Stimulated activated naive CD8-positive, alpha-beta T cell treated with anti-CD3 and anti-CD28 coated beads, Interleukin-15, Interleukin-2, amounts not matched to agents 100 U/mL and 50 U/mL, for 24 hours (primary cell): ENCODE measurements at regions not wholly inside any gene's neighbourhood (a gene's known extent, or its start where the extent isn't known, plus 50 kb on each side); places are given as distances from the start of the nearest gene placed in this dataset.
"Not testable (repeated sequence)": the region's sequence is repeated elsewhere in the genome, so short reads cannot be mapped to it uniquely, and the experiment has no call there.

Experiments
- ATAC-seq: fragments of 150-1000 bp; cut with Tn5 transposase; one replicate; pipeline ENCODE4 v1.10.0; 2021
- DNase-seq: peaks from one replicate; pipeline ENCODE4 v3.0.0; 2021

GRCh38 chr18:6571239-6571602 is 156.5 kb upstream of the L3MBTL4 start:
- ATAC-seq = no peak
- no peak for DNase-seq

GRCh38 chr18:6572192-6572591 is 157.3 kb upstream of the ARHGAP28 start:
- not testable (repeated sequence) for ATAC-seq, DNase-seq

- DNase-seq = no peak
- ATAC-seq = no peak
Measured at GRCh38 chr18:6574631-6575030, 154.9 kb upstream of the ARHGAP28 start.

- ATAC-seq = no peak
- DNase-seq = no peak
Measured at GRCh38 chr18:6575908-6576307, 153.6 kb upstream of the ARHGAP28 start.

- no peak for ATAC-seq
Measured at GRCh38 chr18:6576718-6577375, 152.7 kb upstream of the ARHGAP28 start.

GRCh38 chr18:6578686-6579085 is 150.8 kb upstream of the ARHGAP28 start:
- no peak for ATAC-seq
- DNase-seq = no peak

More at GRCh38 chr18:6576718-6577375, 152.7 kb upstream of the ARHGAP28 start:
- DNase-seq = no peak

- DNase-seq = no peak
- ATAC-seq = no peak
Measured at GRCh38 chr18:6579486-6579885, 150.0 kb upstream of the ARHGAP28 start.

- ATAC-seq (no peak), DNase-seq (no peak)
Measured at GRCh38 chr18:6580401-6580800, 149.1 kb upstream of the ARHGAP28 start.

GRCh38 chr18:6589923-6590322 is 139.6 kb upstream of the ARHGAP28 start:
- DNase-seq (no peak), ATAC-seq (no peak)

- ATAC-seq (no peak), DNase-seq (no peak)
Measured at GRCh38 chr18:6590326-6590725, 139.2 kb upstream of the ARHGAP28 start.

GRCh38 chr18:6591491-6591890 is 138.0 kb upstream of the ARHGAP28 start:
- DNase-seq (no peak), ATAC-seq (no peak)

GRCh38 chr18:6592522-6592921 is 137.0 kb upstream of the ARHGAP28 start:
- DNase-seq (no peak), ATAC-seq (no peak)

- DNase-seq = no peak
- no peak for ATAC-seq
Measured at GRCh38 chr18:6593142-6593885, 136.2 kb upstream of the ARHGAP28 start.

GRCh38 chr18:6595666-6596065 is 133.8 kb upstream of the ARHGAP28 start:
- ATAC-seq (no peak), DNase-seq (no peak)

GRCh38 chr18:6598657-6599056 is 130.9 kb upstream of the ARHGAP28 start:
- DNase-seq (no peak), ATAC-seq (no peak)

- no peak for DNase-seq
Measured at GRCh38 chr18:6600667-6601167, 128.8 kb upstream of the ARHGAP28 start.

GRCh38 chr18:6601241-6601640 is 128.3 kb upstream of the ARHGAP28 start:
- DNase-seq = no peak
- no peak for ATAC-seq

More at GRCh38 chr18:6600667-6601167, 128.8 kb upstream of the ARHGAP28 start:
- ATAC-seq = no peak

GRCh38 chr18:6602365-6602764 is 127.2 kb upstream of the ARHGAP28 start:
- ATAC-seq = no peak
- DNase-seq = no peak

GRCh38 chr18:6604573-6604941 is 125.0 kb upstream of the ARHGAP28 start:
- no peak for DNase-seq
- no peak for ATAC-seq

GRCh38 chr18:6605115-6605869 is 124.2 kb upstream of the ARHGAP28 start:
- ATAC-seq = no peak

GRCh38 chr18:6606411-6607085 is 123.0 kb upstream of the ARHGAP28 start:
- no peak for ATAC-seq
- DNase-seq = no peak

More at GRCh38 chr18:6605115-6605869, 124.2 kb upstream of the ARHGAP28 start:
- DNase-seq = no peak

GRCh38 chr18:6607343-6607742 is 122.2 kb upstream of the ARHGAP28 start:
- DNase-seq (no peak), ATAC-seq (no peak)
